H1 (cell line): ENCODE measurements at regions not wholly inside any gene's neighbourhood (a gene's known extent, or its start where the extent isn't known, plus 50 kb on each side); places are given as distances from the start of the nearest gene placed in this dataset.

Source experiments
- CTCF ChIA-PET: fragments of 300-600 bp; sonication (Branson Sonifier 250); formaldehyde crosslinking; loops from one replicate; lab custom pipeline; 2021; ENCODE audit not compliant: partially characterized antibody; lab: Charles Lee
- POLR2A ChIA-PET: fragments of 300-600 bp; sonication (Branson Sonifier 250); formaldehyde crosslinking; loops from one replicate; lab custom pipeline; 2021; ENCODE audit warnings: inconsistent platforms; ENCODE audit not compliant: partially characterized antibody; lab: Charles Lee
- DNase-seq, 2 experiments: peaks; one replicate each; pipeline versions ENCODE4 v3.0.0 to v3.0.0-alpha.2; 2010 to 2022; ENCODE audit warnings: low spot score in 2 of 2, low read depth in 1 of 2, mixed read lengths in 1 of 2
- FAIRE-seq: peaks from 2 replicates; lab custom pipeline; 2011; peaks lifted over from hg19 to GRCh38; lab: Jason Lieb, UNC
- H2AFZ ChIP-seq: 2 replicates; pipeline ENCODE4 v1.8.1; 2012; ENCODE audit warnings: low read length, inconsistent platforms
- H2AK5ac ChIP-seq: 2 replicates; pipeline ENCODE4 v1.6.1; 2013; ENCODE audit warnings: low read depth, low read length
- H2BK120ac ChIP-seq: replicated peaks from 2 replicates; pipeline ENCODE3; 2013; ENCODE audit warnings: low read depth, low read length, inconsistent platforms
- H2BK12ac ChIP-seq: 2 replicates; pipeline ENCODE4 v1.6.1; 2013; ENCODE audit warnings: low read depth, low read length
- H2BK15ac ChIP-seq: 2 replicates; pipeline ENCODE4 v1.6.1; 2013; ENCODE audit warnings: low read length
- H2BK20ac ChIP-seq: 2 replicates; pipeline ENCODE4 v1.6.1; 2013; ENCODE audit warnings: low read length
- H2BK5ac ChIP-seq: 2 replicates; pipeline ENCODE4 v1.6.1; 2013; ENCODE audit warnings: low read depth, low read length
- H3K14ac ChIP-seq: 2 replicates; pipeline ENCODE4 v1.6.1; 2013; ENCODE audit warnings: inconsistent platforms; ENCODE audit not compliant: insufficient read length
- H3K18ac ChIP-seq: 2 replicates; pipeline ENCODE4 v1.6.1; 2013; ENCODE audit warnings: low read length; ENCODE audit errors: extremely low read depth
- H3K23ac ChIP-seq: 2 replicates; pipeline ENCODE4 v1.6.1; 2013; ENCODE audit warnings: inconsistent platforms; ENCODE audit not compliant: insufficient read length
- H3K23me2 ChIP-seq: 2 replicates; pipeline ENCODE4 v1.6.1; 2013; ENCODE audit warnings: low read depth, low read length
- H3K27ac ChIP-seq: 2 replicates; pipeline ENCODE4 v1.6.1; 2011; ENCODE audit warnings: low read depth, low read length, inconsistent platforms
- H3K27me3 ChIP-seq, 4 experiments: replicated peaks in 1 of 4; 1 replicate in 1 of 4; 2 replicates in 3 of 4; pipeline versions ENCODE4 v1.6.1 to v1.8.1; 2011 to 2013; ENCODE audit warnings: low read length in 3 of 4, mild to moderate bottlenecking in 3 of 4, inconsistent platforms in 2 of 4, mixed read lengths in 2 of 4, moderate library complexity in 1 of 4; ENCODE audit not compliant: control insufficient read depth in 3 of 4, insufficient read depth in 3 of 4; ENCODE audit errors: extremely low read depth in 1 of 4
- H3K36me3 ChIP-seq, 4 experiments: 2 replicates each; pipeline versions ENCODE4 v1.6.1 to v1.8.1; 2011 to 2013; ENCODE audit warnings: mild to moderate bottlenecking in 4 of 4, low read length in 3 of 4, moderate library complexity in 2 of 4, control low read depth in 1 of 4, inconsistent platforms in 1 of 4; ENCODE audit not compliant: insufficient read depth in 4 of 4, control insufficient read depth in 2 of 4
- H3K4ac ChIP-seq: replicated peaks from 2 replicates; pipeline ENCODE3; 2013; ENCODE audit warnings: low read length, low read depth, mixed read lengths, inconsistent platforms; ENCODE audit not compliant: insufficient read length
- H3K4me1 ChIP-seq, 4 experiments: replicated peaks in 1 of 4; 1 replicate in 1 of 4; 2 replicates in 3 of 4; pipeline versions ENCODE4 v1.6.1 to v1.8.1; 2011 to 2013; ENCODE audit warnings: low read length in 3 of 4, inconsistent platforms in 2 of 4, mixed read lengths in 1 of 4; ENCODE audit not compliant: insufficient read depth in 4 of 4, control insufficient read depth in 3 of 4
- H3K4me2 ChIP-seq, 2 experiments: 2 replicates each; pipeline versions ENCODE4 v1.6.1 to v1.8.1; 2011 to 2013; ENCODE audit warnings: low read depth in 2 of 2, low read length in 2 of 2, control low read depth in 1 of 2, inconsistent platforms in 1 of 2, mild to moderate bottlenecking in 1 of 2; ENCODE audit not compliant: insufficient read depth in 1 of 2
- H3K4me3 ChIP-seq, 4 experiments: fragments of 200-600, 300-600 bp in 1 of 4; sonication (generic), shearing (Covaris generic), sonication (Bioruptor Twin) in 1 of 4; 2 replicates each; pipeline versions ENCODE4 v1.5.1 to v1.8.1; 2011 to 2016; ENCODE audit warnings: low read length in 4 of 4, low read depth in 3 of 4, control low read depth in 2 of 4, inconsistent platforms in 2 of 4, mild to moderate bottlenecking in 2 of 4, mixed read lengths in 1 of 4, moderate library complexity in 1 of 4; ENCODE audit not compliant: insufficient read depth in 2 of 4; ENCODE audit errors: extremely low read depth in 1 of 4
- H3K56ac ChIP-seq: replicated peaks from 2 replicates; pipeline ENCODE3; 2013; ENCODE audit warnings: low read depth, mild to moderate bottlenecking, mixed read lengths, low read length, inconsistent platforms; ENCODE audit not compliant: insufficient read length
- H3K79me1 ChIP-seq: 2 replicates; pipeline ENCODE4 v1.6.1; 2013; ENCODE audit warnings: low read depth, low read length, control low read depth
- H3K79me2 ChIP-seq, 2 experiments: 2 replicates each; pipeline versions ENCODE4 v1.6.1 to v1.8.1; 2012 to 2013; ENCODE audit warnings: low read length in 2 of 2, mild to moderate bottlenecking in 2 of 2, inconsistent platforms in 1 of 2; ENCODE audit not compliant: insufficient read depth in 2 of 2, control insufficient read depth in 1 of 2
- H3K9ac ChIP-seq, 4 experiments: replicated peaks in 1 of 4; 1 replicate in 1 of 4; 2 replicates in 3 of 4; pipeline versions ENCODE4 v1.6.1 to v1.8.1; 2011 to 2013; ENCODE audit warnings: low read depth in 3 of 4, low read length in 3 of 4, control low read depth in 2 of 4, mild to moderate bottlenecking in 2 of 4, moderate library complexity in 2 of 4, inconsistent platforms in 1 of 4; ENCODE audit errors: extremely low read depth in 1 of 4
- H3K9me3 ChIP-seq, 2 experiments: 2 replicates each; pipeline versions ENCODE4 v1.6.1 to v1.8.1; 2012 to 2013; ENCODE audit warnings: mild to moderate bottlenecking in 2 of 2, moderate library complexity in 2 of 2, control low read depth in 1 of 2, inconsistent platforms in 1 of 2, low read depth in 1 of 2, low read length in 1 of 2, mixed read lengths in 1 of 2; ENCODE audit not compliant: insufficient read depth in 2 of 2
- H4K20me1 ChIP-seq, 2 experiments: replicated peaks in 1 of 2; 2 replicates each; pipeline versions ENCODE3 to v1.8.1; 2011 to 2013; ENCODE audit warnings: inconsistent platforms in 2 of 2, low read length in 2 of 2, mild to moderate bottlenecking in 1 of 2; ENCODE audit not compliant: insufficient read depth in 2 of 2, control insufficient read depth in 1 of 2
- H4K5ac ChIP-seq: 2 replicates; pipeline ENCODE4 v1.6.1; 2013; ENCODE audit warnings: low read length, low read depth, mixed read lengths, inconsistent platforms; ENCODE audit not compliant: insufficient read length
- H4K8ac ChIP-seq: 2 replicates; pipeline ENCODE4 v1.8.0; 2013; ENCODE audit warnings: mild to moderate bottlenecking, moderate library complexity, low read length, inconsistent platforms; ENCODE audit not compliant: insufficient read depth; ENCODE audit errors: extremely low read depth
- H4K91ac ChIP-seq: replicated peaks from 2 replicates; pipeline ENCODE3; 2013; ENCODE audit warnings: low read length, mixed read lengths, inconsistent platforms; ENCODE audit not compliant: insufficient read length
- ASH2L ChIP-seq: fragments of 200-600, 300-600 bp; sonication (generic); IDR thresholded peaks from one replicate; pipeline ENCODE4 v1.7.1; 2017; ENCODE audit warnings: low read length
- CHD2 ChIP-seq: IDR thresholded peaks from 2 replicates; pipeline ENCODE4 v1.6.1; 2012; ENCODE audit warnings: low read length, improper control_type of control experiment
- KDM1A ChIP-seq: fragments of 200-600, 300-600 bp; sonication (generic); IDR thresholded peaks from 2 replicates; pipeline ENCODE4 v1.7.1; 2016; ENCODE audit warnings: mild to moderate bottlenecking, low read length, borderline replicate concordance
- RAD21 ChIP-seq, 2 experiments: IDR thresholded peaks in 1 of 2; conservative IDR thresholded peaks in 1 of 2; 2 replicates each; pipeline ENCODE4 v1.6.1; 2011; ENCODE audit warnings: low read depth in 2 of 2, low read length in 2 of 2, improper control_type of control experiment in 1 of 2, inconsistent platforms in 1 of 2, mild to moderate bottlenecking in 1 of 2, moderate library complexity in 1 of 2
- RBBP5 ChIP-seq: IDR thresholded peaks from 2 replicates; pipeline ENCODE4 v1.7.1; 2012; ENCODE audit warnings: low read depth, mild to moderate bottlenecking, inconsistent platforms, low read length, moderate library complexity, borderline replicate concordance
- RFX5 ChIP-seq: IDR thresholded peaks from 2 replicates; pipeline ENCODE4 v1.6.1; 2011; ENCODE audit warnings: low read depth, low read length, improper control_type of control experiment, borderline replicate concordance
- SP1 ChIP-seq: IDR thresholded peaks from 2 replicates; pipeline ENCODE4 v1.6.1; 2011; ENCODE audit warnings: low read depth, low read length
- SP2 ChIP-seq: IDR thresholded peaks from 2 replicates; pipeline ENCODE4 v1.6.1; 2012; ENCODE audit warnings: mild to moderate bottlenecking, low read length, inconsistent platforms
- SUZ12 ChIP-seq: fragments of 200-600 bp; sonication (generic); IDR thresholded peaks from 2 replicates; pipeline ENCODE4 v1.6.1; 2012; ENCODE audit warnings: mild to moderate bottlenecking, inconsistent platforms, low read length, moderate library complexity, mixed read lengths
- TAF7 ChIP-seq: optimal IDR thresholded peaks from 2 replicates; pipeline ENCODE3; 2011; ENCODE audit warnings: low read depth, mild to moderate bottlenecking, inconsistent platforms, low read length, moderate library complexity, borderline replicate concordance
- TCF12 ChIP-seq: IDR thresholded peaks from 2 replicates; pipeline ENCODE4 v1.6.1; 2011; ENCODE audit warnings: low read depth, mild to moderate bottlenecking, low read length
- YY1 ChIP-seq: IDR thresholded peaks from 2 replicates; pipeline ENCODE4 v1.6.1; 2011; ENCODE audit warnings: low read depth, mild to moderate bottlenecking, low read length
- WGBS, 2 experiments: shearing (Covaris generic) in 1 of 2; methylation state at CpG; one replicate each; pipeline versions ENCODE4 v1.1.6 to v1.1.7; 2013 to 2015; ENCODE audit warnings: low lambda C conversion rate in 2 of 2, mixed read lengths in 2 of 2, inconsistent platforms in 1 of 2, low coverage in 1 of 2, missing lambda C conversion rate in 1 of 2; ENCODE audit not compliant: insufficient replicate concordance in 2 of 2, insufficient coverage in 1 of 2, insufficient read length in 1 of 2; ENCODE audit errors: extremely low coverage in 1 of 2, missing lambda C conversion rate in 1 of 2; 5-methylcytosine and 5-hydroxymethylcytosine counted together

DNA sequence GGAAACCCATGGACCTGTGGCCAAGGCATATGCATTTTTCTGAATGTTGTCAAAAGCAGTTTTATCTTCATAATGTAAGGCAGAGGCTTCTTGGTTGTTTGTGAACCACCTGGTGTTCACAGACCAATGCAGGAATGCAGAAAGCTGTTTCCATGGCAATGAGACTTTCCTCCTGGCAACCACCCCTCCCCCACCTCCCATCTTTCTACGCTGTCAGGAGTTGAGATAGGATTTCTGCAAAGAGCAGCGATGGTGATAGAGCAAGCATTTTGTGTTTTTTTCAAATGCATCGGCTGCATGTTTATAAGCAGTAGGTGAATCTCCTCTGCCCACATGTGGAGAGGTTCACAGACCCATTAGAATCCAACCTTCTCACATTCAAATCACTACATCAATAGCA, 114.1 kb upstream of the SMLR1 start:
- CTCF ChIA-PET = interaction anchor here (1.8 kb wide), 1 partner anchor 29 kb away, joined by 3 read pairs; no protein-coding TSS in a partner anchor
- H3K18ac ChIP-seq = no peak overlapping the region
- TF ChIP-seq KDM1A = peak; percentile 73; the same call in 1 of the 2 replicates
- peak; percentile 90; the same call in 1 of the 2 replicates for TF ChIP-seq TCF12
- TF ChIP-seq RBBP5 = peak; percentile 88
- no peak for TF ChIP-seq TAF7
- peak; percentile 91 for TF ChIP-seq ASH2L
- TF ChIP-seq SP1 = peak; percentile 92
- TF ChIP-seq YY1 = no peak
- TF ChIP-seq RAD21 (IDR thresholded peaks at IDR 0.05 in 1 of 2, conservative IDR thresholded peaks at IDR 0.05 in 1 of 2; ENCODE audit: low read depth in 2 of 2, low read length in 2 of 2) = no peak
- peak; percentile 50; the same call in 1 of the 2 replicates for TF ChIP-seq CHD2
- TF ChIP-seq SP2 = no peak
- TF ChIP-seq RFX5 = peak; percentile 60; the same call in 1 of the 2 replicates
- TF ChIP-seq SUZ12 = no peak

More for the DNA sequence above, 114.1 kb upstream of the SMLR1 start:
- Histone ChIP-seq H3K9ac (no peak overlapping the region; a peak in 1 of 7 replicates), H3K4me2 (peak overlapping the region; percentile 43 to 49), H2BK5ac (no peak overlapping the region), H3K4ac (no peak overlapping the region), H2AFZ (peak overlapping the region; percentile 68; the same call in 1 of the 2 replicates), H3K4me1 (peaks cover 7 to 20% (median 12%) of the 10 kb centered on the region in 4 experiments; a peak in 6 of 7 replicates), H2BK15ac (no peak overlapping the region), H3K23ac (no peak overlapping the region), H2AK5ac (no peak overlapping the region), H3K56ac (no peak overlapping the region), H3K27me3 (no peaks in the 10 kb centered on the region), H3K79me1 (no peaks in the 10 kb centered on the region), H3K4me3 (peak overlapping the region in 1 of 4 experiments; percentile 35; a peak in 1 of 8 replicates), H4K20me1 (no peaks in the 10 kb centered on the region), H3K23me2 (no peaks in the 10 kb centered on the region), H3K79me2 (no peaks in the 10 kb centered on the region), H3K14ac (no peak overlapping the region), H4K5ac (no peak overlapping the region), H4K8ac (no peak overlapping the region), H2BK120ac (no peak overlapping the region), H4K91ac (no peak overlapping the region), H3K27ac (peak overlapping the region; percentile 65; the same call in 1 of the 2 replicates), H3K36me3 (no peaks in the 10 kb centered on the region), H2BK20ac (no peak overlapping the region), H3K9me3 (no peaks in the 10 kb centered on the region), H2BK12ac (peak overlapping the region; percentile 53; the same call in 1 of the 2 replicates)
- FAIRE-seq (peak; percentile 97), DNase-seq (peak; percentile 38 to 64)
- POLR2A ChIA-PET = interaction anchor here (1.1 kb wide), 1 partner anchor 179 kb away, joined by 4 read pairs; no protein-coding TSS in a partner anchor
- 40% methylated on average over 3 of the region's 3 CpGs; no CpG with 5 or more reads in 1 of the 2 experiments for WGBS, 2 experiments
